ENCODE measurements at regions not wholly inside any gene's neighbourhood (a gene's known extent, or its start where the extent isn't known, plus 50 kb on each side); places are given as distances from the start of the nearest gene placed in this dataset.

DNA sequence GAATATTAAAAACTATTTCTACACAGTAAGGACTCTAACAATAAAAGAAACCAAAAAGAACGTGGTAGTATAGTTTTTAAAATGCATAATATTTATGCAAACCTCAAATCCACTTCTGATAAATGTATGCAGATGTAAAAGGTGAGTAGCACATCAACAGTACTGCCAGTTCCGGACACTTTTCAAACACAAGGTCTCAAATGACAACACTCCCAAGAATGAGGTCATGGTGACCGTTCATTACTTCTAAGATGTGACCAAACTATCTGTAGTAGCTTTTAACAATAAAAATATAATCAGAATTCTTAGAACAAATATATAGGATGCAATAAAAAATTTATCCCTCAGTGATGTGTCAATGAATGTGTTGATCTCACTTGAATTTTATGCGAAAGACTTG is 238.7 kb upstream of the NREP start:
- TF ChIP-seq CTCF (IDR thresholded peaks at IDR 0.05; ENCODE audit: extremely low read depth, missing control alignments): no peak
- no peak for DNase-seq (ENCODE audit: low spot score)

GRCh38 chr5:111993242-111993641 is 236.2 kb upstream of the NREP start:
- TF ChIP-seq CTCF (IDR thresholded peaks at IDR 0.05; ENCODE audit: extremely low read depth, missing control alignments): no peak
- peak; percentile 16 for DNase-seq (ENCODE audit: low spot score)

- TF ChIP-seq CTCF (IDR thresholded peaks at IDR 0.05; ENCODE audit: extremely low read depth, missing control alignments): no peak
- peak; percentile 32 for DNase-seq (ENCODE audit: low spot score)
Measured at GRCh38 chr5:111984044-111984443, 227.1 kb upstream of the NREP start.

GRCh38 chr5:111983459-111983858 is 226.5 kb upstream of the NREP start:
- no peak for TF ChIP-seq CTCF (IDR thresholded peaks at IDR 0.05; ENCODE audit: extremely low read depth, missing control alignments)
- DNase-seq (ENCODE audit: low spot score): no peak

DNA sequence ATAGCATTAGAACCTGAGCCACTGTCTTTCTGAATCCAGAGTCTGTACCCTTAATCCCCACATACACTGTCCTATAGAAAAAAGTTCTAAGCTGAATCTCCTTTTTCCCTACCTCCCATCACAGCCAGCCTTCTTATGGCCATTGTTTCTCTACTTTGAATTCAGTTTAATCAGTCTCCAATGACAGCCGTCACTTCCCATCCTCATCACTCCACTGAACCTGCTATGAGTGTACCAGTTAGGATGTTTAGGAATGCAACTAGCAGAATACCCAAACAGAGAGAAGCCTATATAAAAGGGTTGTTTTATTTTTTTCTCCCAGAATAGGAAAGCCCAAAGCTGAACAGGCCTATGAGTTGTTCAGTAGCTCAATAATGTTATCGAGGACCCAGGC is 220.4 kb upstream of the NREP start:
- DNase-seq (ENCODE audit: low spot score): no peak
- TF ChIP-seq CTCF (IDR thresholded peaks at IDR 0.05; ENCODE audit: extremely low read depth, missing control alignments): no peak

- no peak for TF ChIP-seq CTCF (IDR thresholded peaks at IDR 0.05; ENCODE audit: extremely low read depth, missing control alignments)
- no peak for DNase-seq (ENCODE audit: low spot score)
Measured at GRCh38 chr5:111976705-111977435, 219.9 kb upstream of the NREP start.

DNA sequence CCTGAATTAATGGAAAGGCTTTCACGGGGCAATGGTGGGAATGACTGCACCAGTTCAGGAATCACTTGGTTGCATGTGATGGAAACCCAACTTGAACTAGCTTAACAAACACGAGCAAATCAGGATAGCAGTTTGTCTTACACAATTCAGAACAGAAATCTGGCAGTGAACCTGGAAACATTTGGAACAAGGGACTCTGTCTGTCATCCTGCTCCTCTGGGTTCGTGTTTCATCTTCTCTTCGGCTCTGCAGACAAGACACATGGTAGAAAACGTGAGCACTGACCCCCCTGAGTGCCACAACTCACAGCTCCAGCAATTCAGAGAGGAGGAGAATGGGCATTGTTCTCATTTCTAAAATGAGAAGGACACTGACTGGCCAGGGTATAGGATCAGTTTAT is 218.1 kb upstream of the NREP start:
- no peak for TF ChIP-seq CTCF (IDR thresholded peaks at IDR 0.05; ENCODE audit: extremely low read depth, missing control alignments)
- no peak for DNase-seq (ENCODE audit: low spot score)
